GM21447 (cell line): ENCODE measurements at regions not wholly inside any gene's neighbourhood (a gene's known extent, or its start where the extent isn't known, plus 50 kb on each side); places are given as distances from the start of the nearest gene placed in this dataset.
"Not testable (repeated sequence)": the region's sequence is repeated elsewhere in the genome, so short reads cannot be mapped to it uniquely, and the experiment has no call there.

ENCODE experiments used
- ATAC-seq: cut with Tn5 transposase; IDR thresholded peaks from one replicate; pipeline ENCODE4 v1.9.1; 2021; ENCODE audit not compliant: unreplicated experiment

- no peak for ATAC-seq
These were observed 79.8 kb upstream of the FLT1 start for GRCh38 chr13:28574617-28575142.

DNA sequence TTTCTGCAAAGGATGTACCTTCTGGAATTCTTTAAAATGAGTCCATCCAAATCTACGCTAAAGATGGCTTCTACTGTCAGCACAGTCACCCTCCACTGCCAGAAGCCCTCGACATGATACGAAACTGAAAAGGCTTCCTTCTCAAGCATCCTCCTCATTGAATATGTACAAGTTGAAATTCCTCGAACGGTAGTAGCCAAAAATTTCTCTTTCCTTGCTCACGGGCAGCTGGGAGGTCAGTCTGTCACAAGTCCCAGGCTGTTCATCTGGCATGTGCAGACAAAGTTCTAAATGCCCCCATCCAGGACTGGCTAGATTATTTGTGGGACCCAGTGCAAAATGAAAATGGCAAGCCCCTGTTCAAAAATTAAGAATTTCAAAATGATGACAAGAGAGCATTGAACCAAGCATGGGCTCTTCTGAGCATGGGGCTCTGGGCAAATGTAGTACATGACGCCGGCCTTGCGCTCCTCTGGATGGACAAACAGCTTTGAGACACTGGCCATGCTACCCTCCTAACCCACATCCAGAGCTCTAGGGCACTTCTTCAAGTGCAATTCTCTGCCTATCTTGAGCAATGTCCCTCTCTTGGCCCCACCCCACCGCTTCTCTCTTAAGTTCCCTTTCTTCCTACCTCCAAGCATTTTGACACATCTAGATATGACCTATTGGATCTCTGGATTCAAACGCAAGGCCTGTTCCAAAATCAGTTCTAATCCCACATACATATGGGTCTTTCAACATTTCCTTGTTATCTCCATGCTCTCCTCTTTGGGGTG, 78.9 kb upstream of the FLT1 start:
- no peak for ATAC-seq

GRCh38 chr13:28572871-28573270, 77.9 kb upstream of the FLT1 start:
- no peak for ATAC-seq

DNA sequence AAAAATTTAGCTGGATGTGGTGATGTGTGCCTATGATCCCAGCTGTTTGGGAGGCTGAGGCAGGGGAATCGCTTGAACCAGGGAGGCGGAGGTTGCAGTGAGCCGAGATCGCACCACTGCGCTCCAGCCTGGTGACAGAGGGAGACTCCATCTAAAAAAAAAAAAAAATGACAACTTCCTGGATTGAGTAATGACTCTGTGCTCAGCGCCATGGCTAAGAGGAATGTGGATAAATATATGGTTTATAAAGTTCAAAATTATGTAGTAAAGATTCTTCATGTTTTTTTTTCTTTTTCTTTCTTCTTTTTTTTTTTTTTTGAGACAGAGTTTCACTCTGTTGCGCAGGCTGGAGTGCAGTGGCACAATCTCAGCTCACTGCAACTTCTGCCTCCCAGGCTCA, 75.4 kb upstream of the FLT1 start:
- not testable (repeated sequence) for ATAC-seq

GRCh38 chr13:28569886-28570285, 75.0 kb upstream of the FLT1 start:
- no peak for ATAC-seq

DNA sequence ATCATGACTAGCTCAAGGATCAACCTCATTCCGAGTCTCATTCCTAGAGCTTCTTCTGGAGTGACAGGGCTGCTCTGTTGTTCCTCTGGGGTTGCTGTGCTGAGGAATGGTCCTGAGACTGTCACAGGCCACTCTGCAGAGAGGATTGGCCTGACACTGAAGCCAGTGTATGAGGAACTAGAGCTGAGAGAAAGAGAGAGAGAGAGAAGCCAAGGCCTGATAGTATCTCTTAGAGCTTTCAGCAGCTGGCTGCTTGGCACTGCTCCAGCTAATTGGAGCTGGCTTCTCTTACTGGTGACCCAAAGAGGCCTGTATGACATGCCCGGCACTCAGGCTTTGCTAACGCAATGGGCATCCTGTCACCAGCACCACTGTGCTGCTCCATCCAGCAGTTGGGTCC, 73.4 kb upstream of the FLT1 start:
- ATAC-seq: peak; percentile 60

DNA sequence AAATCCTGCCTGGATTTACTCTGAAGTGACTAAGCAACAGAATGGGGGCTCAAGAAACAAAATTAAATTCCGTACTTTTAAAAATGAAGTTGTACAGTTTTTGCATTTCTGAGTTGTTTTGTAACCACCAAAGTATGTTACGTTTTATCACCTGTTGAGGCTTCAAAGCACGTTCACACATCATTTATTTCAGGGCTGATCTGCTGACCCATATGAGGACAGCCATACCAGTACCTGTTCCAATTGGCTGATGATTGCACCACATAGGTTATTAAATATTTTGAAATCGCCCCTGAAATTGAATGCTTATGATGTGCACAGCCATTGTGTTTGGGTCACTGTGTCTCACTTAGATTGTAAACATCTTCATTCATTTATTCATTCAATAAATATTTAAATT, 72.0 kb upstream of the FLT1 start:
- no peak for ATAC-seq

GRCh38 chr13:28566283-28566682, 71.4 kb upstream of the FLT1 start:
- no peak for ATAC-seq

- no peak for ATAC-seq
These were observed 69.1 kb upstream of the FLT1 start for GRCh38 chr13:28564030-28564429.

GRCh38 chr13:28563609-28564008, 68.7 kb upstream of the FLT1 start:
- ATAC-seq: no peak

- no peak for ATAC-seq
These were observed 65.7 kb upstream of the FLT1 start for GRCh38 chr13:28560612-28561011.

- ATAC-seq: no peak
These were observed 64.8 kb upstream of the FLT1 start for GRCh38 chr13:28559636-28560259.

DNA sequence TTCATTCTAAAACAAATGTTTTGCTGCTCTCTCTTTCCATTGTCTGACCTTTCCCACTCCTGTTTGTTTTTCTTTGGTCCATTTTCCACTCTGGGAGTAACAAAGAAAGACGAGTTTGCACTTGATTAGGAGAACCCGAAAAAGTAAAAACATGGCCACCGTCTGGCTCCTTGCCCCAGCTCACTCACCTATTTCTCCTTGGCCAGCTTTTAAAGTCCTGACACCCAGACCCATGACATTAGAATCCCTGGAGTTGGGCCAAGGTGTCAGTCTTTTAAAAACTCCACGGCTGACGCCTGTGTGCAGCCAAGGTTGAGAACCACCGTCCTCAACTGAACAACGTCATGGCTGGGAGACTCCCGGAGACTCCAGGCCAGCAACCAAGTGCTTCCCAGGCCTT, 63.6 kb upstream of the FLT1 start:
- ATAC-seq: no peak

DNA sequence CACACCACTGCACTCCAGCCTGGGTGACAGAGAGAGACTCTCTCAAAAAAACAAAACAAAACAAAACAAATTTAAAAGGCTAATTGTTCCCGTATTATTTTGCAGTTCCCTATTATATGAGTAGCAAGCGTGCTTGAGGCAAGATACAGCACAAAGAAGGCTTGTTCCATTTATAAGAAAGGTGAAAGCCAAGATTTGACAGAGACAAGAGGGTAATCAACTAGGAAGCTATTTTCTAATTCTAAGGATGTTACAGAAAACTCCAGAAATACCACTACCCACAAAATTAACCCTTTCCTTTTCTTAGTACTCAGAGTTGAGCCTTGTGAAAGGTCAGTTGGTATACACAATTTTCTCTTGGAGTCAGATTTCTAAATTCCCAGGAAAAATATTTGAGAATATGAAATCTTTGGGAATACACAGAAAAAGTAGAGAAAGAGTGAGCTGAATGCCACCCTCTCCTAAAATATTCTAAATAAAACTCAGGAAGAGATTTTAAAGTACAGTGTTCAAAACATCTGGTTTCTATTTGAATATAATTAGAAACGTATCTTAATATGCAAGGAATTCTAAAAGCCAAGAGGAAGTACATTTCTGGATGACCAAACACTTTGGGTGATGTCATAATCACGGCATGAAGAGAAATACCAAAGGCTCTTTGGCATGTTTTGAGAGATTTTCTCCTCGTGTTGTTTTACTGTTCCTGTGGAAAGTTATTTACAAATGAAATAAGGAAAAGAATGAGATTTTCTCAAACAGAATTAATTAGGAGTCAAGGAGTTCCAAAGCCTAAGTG, 63.0 kb upstream of the FLT1 start:
- ATAC-seq: no peak

DNA sequence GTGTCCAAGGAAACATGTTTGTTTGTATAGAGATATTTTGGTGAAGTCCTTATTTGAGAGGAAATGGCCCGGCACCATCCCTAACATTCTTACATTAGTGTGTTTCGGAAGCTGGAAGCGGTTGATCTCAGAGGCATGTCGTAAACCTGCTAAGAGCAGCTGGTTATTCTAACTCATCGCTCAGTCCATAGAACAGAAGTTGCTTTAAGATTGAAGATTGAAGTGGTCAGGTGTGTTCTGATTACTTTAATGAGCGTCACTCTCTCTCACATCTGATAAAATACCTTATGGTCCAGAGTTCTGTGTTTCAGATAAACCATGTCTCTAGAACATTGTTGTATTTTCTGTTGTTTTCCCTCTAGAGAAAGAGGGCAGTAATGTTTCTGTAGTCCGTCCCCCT, 60.2 kb upstream of the FLT1 start:
- no peak for ATAC-seq

- no peak for ATAC-seq
These were observed 59.0 kb upstream of the FLT1 start for GRCh38 chr13:28553971-28554370.

DNA sequence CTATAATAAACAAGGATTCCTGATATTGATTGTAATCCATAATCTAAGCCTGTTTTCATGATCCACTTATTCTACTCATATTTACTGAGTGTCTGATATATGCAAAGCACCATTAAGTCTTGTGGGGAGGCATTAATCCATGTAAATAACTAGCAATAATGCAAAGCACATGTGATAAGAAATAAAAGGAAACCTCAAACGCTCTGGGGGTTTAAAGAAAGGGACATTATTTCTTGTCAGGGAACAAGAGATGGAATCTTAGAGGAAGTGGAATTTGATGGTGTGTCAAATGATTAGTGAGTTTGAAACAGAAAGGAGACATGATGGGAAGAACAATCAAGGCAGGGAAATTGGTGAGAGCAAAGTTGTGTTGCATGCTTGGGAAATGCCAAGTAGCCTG, 57.4 kb upstream of the FLT1 start:
- no peak for ATAC-seq

DNA sequence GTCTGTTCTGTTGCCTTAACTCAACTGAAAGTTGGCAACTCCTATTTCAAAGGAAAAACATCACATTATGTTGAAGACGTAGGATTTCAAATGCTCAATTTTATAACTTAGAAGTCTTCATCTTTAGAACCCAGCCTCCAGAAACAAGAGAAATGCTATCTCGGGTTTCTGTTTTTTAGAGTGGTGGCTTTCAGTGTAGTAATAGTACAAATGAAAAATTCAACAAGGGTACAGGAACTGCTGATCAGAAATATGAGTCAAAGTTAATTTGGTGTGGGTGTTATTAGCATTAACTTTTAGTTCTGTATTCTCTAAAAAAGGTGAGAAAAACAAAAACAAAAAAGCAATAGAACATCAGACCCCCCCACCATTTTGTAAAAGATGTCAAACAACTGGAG, 56.6 kb upstream of the FLT1 start:
- ATAC-seq: no peak

- no peak for ATAC-seq
These were observed 56.0 kb upstream of the FLT1 start for GRCh38 chr13:28550721-28551497.

DNA sequence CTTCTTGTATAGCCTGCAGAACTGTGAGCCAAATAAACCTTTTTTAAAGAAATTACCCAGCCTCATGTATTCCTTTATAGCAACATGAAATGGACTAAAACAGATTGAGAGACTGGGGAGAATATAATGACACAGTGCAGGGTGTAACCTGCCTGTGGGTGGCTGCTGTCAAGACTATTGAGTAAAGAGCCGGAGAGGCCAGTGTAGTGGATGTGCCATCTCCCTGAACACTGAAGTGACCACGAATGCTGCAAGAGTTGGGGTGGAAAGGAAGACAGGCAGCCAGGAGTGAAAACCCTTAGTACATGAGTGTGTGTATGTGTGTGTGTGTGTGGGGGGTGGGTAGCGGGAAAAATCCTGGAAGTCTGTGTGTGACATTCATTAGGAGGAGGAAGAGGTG, 55.2 kb upstream of the FLT1 start:
- ATAC-seq: no peak

- no peak for ATAC-seq
These were observed 53.9 kb upstream of the FLT1 start for GRCh38 chr13:28548872-28549271.
